Kidney (tissue), 13 donors: ENCODE measurements at regions not wholly inside any gene's neighbourhood (a gene's known extent, or its start where the extent isn't known, plus 50 kb on each side); places are given as distances from the start of the nearest gene placed in this dataset.

Experiments
- DNase-seq, 5 donors: peaks; one replicate each; pipeline ENCODE4 v3.0.0-alpha.2; 2013 to 2020
- FAIRE-seq: peaks from 2 replicates; lab custom pipeline; 2012; peaks lifted over from hg19 to GRCh38; lab: Jason Lieb, UNC
- H3K27ac ChIP-seq, 2 donors: one replicate each; pipeline ENCODE4 v1.7.0; 2013; ENCODE audit warnings: low read depth in 2 of 2, low read length in 2 of 2, inconsistent platforms in 1 of 2
- H3K27me3 ChIP-seq: one replicate; pipeline ENCODE4 v1.7.1; 2013; ENCODE audit warnings: low read length, inconsistent platforms; ENCODE audit not compliant: control insufficient read depth, insufficient read depth
- H3K36me3 ChIP-seq, 3 donors: one replicate each; pipeline versions ENCODE4 v1.7.0 to v1.7.1; 2013; ENCODE audit warnings: low read length in 3 of 3, control low read depth in 1 of 3, inconsistent platforms in 1 of 3; ENCODE audit not compliant: insufficient read depth in 3 of 3, control insufficient read depth in 2 of 3
- H3K4me1 ChIP-seq, 3 donors: one replicate each; pipeline versions ENCODE4 v1.7.0 to v1.7.1; 2013; ENCODE audit warnings: low read length in 3 of 3, inconsistent platforms in 1 of 3, low read depth in 1 of 3; ENCODE audit not compliant: control insufficient read depth in 2 of 3, insufficient read depth in 2 of 3
- H3K4me3 ChIP-seq, 3 donors: one replicate each; pipeline versions ENCODE4 v1.7.0 to v1.8.1; 2013; ENCODE audit warnings: low read length in 3 of 3, control low read depth in 1 of 3, inconsistent platforms in 1 of 3
- H3K9ac ChIP-seq, 3 donors: one replicate each; pipeline versions ENCODE4 v1.7.0 to v1.7.1; 2013; ENCODE audit warnings: low read length in 3 of 3, control low read depth in 1 of 3, inconsistent platforms in 1 of 3
- H3K9me3 ChIP-seq, 3 donors: one replicate each; pipeline versions ENCODE4 v1.7.0 to v1.7.1; 2013; ENCODE audit warnings: low read length in 3 of 3, control low read depth in 1 of 3, inconsistent platforms in 1 of 3; ENCODE audit not compliant: control insufficient read depth in 2 of 3, insufficient read depth in 1 of 3
- CTCF ChIP-seq: IDR thresholded peaks from 3 replicates; pipeline ENCODE4 v1.5.1; 2012; ENCODE audit warnings: mild to moderate bottlenecking, moderate library complexity, borderline replicate concordance; ENCODE audit not compliant: insufficient read depth; ENCODE audit errors: extremely low read depth
- intact Hi-C: fragments of 100-400 bp; cut with DNase I; formaldehyde crosslinking; loops from one replicate; pipeline ENCODE4 v1.11.1; 2022
- donor health status: control.
- donor health status: control.
- donor health status: control.
- donor health status: control.
- donor health status: control.
- donor health status: DM: yes; HTN: yes; CAD: no.
- donor health status: Normal renal cell carcinoma (clear cell type).

DNA sequence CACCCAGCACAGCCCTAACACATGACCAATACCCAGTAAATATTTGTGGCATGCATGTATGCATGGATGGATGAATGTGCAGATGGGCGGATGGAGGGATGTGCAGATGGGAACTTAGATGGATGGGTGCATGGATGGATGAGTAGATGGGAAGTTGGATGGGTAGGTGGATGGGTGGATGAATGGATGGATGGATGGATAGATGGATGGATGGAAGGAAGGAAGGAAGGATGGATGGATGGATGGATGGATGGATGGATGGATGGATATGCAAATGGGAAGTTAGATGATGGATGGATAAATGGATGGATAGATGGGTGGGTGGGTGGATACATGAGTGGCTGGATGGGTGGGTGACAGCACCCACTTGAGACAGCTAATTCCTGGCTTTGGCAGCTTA is 193.2 kb upstream of the TNRC6C start:
- TF ChIP-seq CTCF = no peak
- no peaks in the 10 kb centered on the region for H3K27me3 ChIP-seq
- no peak overlapping the region for H3K9ac ChIP-seq
- intact Hi-C loops = no loop called here
- DNase-seq = no peak
- H3K27ac ChIP-seq = no peak overlapping the region
- no peaks in the 10 kb centered on the region for H3K4me1 ChIP-seq
- no peaks in the 10 kb centered on the region for H3K36me3 ChIP-seq
- H3K9me3 ChIP-seq = no peaks in the 10 kb centered on the region
- H3K4me3 ChIP-seq = no peak overlapping the region
- no peak for FAIRE-seq

- no peak overlapping the region for H3K9ac ChIP-seq
- DNase-seq = no peak
- H3K36me3 ChIP-seq = no peaks in the 10 kb centered on the region
- no peak for TF ChIP-seq CTCF
- H3K27ac ChIP-seq = no peak overlapping the region
- no peaks in the 10 kb centered on the region for H3K4me1 ChIP-seq
- no peaks in the 10 kb centered on the region for H3K27me3 ChIP-seq
- H3K4me3 ChIP-seq = no peak overlapping the region
- no peaks in the 10 kb centered on the region for H3K9me3 ChIP-seq
- intact Hi-C loops = no loop called here
- FAIRE-seq = no peak
These were observed 191.4 kb upstream of the TNRC6C start for GRCh38 chr17:77767148-77767547.

DNA sequence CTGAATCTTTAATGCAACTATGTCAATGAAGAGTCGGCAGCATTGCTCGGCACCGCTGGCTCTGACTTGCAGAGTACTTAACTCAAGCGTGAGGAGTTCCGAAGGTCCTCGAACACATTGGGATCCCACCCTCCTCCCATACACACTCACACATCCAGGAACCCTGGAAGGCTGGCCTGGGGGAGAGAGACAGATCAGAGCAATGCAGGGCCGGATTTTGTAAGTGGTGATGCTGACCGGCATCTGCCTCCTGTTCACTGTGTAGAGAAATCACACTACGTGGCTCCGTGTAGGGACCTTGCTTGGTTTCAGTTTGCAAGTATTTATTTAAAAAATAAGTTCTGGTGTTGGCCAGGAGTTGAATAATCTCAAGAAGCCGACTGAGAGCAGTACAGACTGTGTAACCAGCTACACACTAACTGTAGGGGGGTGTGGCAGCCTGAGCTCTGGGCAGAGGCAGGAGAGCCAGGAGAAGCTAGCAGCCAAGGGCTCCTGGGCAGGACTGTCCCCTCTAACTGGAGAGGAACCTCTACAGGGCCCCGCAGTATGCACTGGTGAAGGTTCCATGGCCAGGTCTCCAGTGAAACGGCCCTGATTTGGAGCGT is 190.2 kb upstream of the TNRC6C start:
- Histone ChIP-seq H3K4me3 (no peak overlapping the region), H3K4me1 (no peaks in the 10 kb centered on the region), H3K27ac (no peak overlapping the region), H3K36me3 (no peaks in the 10 kb centered on the region), H3K9ac (no peak overlapping the region), H3K9me3 (no peaks in the 10 kb centered on the region), H3K27me3 (no peaks in the 10 kb centered on the region)
- FAIRE-seq (no peak), DNase-seq (peak in 1 of 5 donors; percentile 41)
- TF ChIP-seq CTCF = no peak
- intact Hi-C loops = no loop called here

DNA sequence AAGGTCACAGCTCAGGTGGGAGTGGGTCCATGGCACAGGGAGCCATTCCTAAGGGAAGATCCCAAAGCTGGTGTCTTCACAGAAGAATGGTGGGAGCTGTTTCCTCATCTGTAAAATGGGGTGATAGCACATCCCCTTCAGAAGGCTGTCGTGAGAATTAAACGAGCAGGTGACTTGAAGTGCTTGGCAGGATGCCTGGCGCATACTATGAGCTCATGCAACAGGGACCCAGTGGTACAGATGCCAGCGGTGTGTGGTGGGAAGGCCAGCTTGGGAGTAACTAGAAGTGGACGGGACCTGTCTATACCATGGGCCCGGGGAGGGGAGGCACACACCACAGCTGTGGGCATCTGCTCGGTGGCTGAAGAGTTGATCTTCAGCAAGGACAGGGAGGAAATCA is 189.3 kb upstream of the TNRC6C start:
- DNase-seq (peak in 1 of 5 donors; percentile 24), FAIRE-seq (no peak)
- Histone ChIP-seq H3K4me1 (no peaks in the 10 kb centered on the region), H3K9me3 (no peaks in the 10 kb centered on the region), H3K27me3 (no peaks in the 10 kb centered on the region), H3K4me3 (no peak overlapping the region), H3K36me3 (no peaks in the 10 kb centered on the region), H3K27ac (no peak overlapping the region), H3K9ac (no peak overlapping the region)
- intact Hi-C loops = no loop called here
- TF ChIP-seq CTCF = no peak
